ENCODE measurements at regions not wholly inside any gene's neighbourhood (a gene's known extent, or its start where the extent isn't known, plus 50 kb on each side); places are given as distances from the start of the nearest gene placed in this dataset.
"Not testable (repeated sequence)": the region's sequence is repeated elsewhere in the genome, so short reads cannot be mapped to it uniquely, and the experiment has no call there.

GRCh38 chr3:105108823-105109222 is 257.9 kb upstream of the ALCAM start:
- no peak for DNase-seq

- DNase-seq = peak; percentile 25
Observed at GRCh38 chr3:105118905-105119304, 247.8 kb upstream of the ALCAM start.

GRCh38 chr3:105119801-105120340 is 246.8 kb upstream of the ALCAM start:
- DNase-seq = no peak

GRCh38 chr3:105130911-105131310 is 235.8 kb upstream of the ALCAM start:
- no peak for DNase-seq

GRCh38 chr3:105137911-105138310 is 228.8 kb upstream of the ALCAM start:
- DNase-seq = no peak

- DNase-seq = no peak
Observed at GRCh38 chr3:105139881-105140560, 226.7 kb upstream of the ALCAM start.

GRCh38 chr3:105140899-105141367 is 225.8 kb upstream of the ALCAM start:
- DNase-seq = no peak

- no peak for DNase-seq
Observed at GRCh38 chr3:105144837-105145236, 221.9 kb upstream of the ALCAM start.

GRCh38 chr3:105145511-105145910 is 221.2 kb upstream of the ALCAM start:
- DNase-seq = no peak

GRCh38 chr3:105149197-105149596 is 217.5 kb upstream of the ALCAM start:
- not testable (repeated sequence) for DNase-seq

- no peak for DNase-seq
Observed at GRCh38 chr3:105152987-105153386, 213.7 kb upstream of the ALCAM start.

- DNase-seq = no peak
Observed at GRCh38 chr3:105154692-105155091, 212.0 kb upstream of the ALCAM start.

GRCh38 chr3:105157067-105157765 is 209.5 kb upstream of the ALCAM start:
- no peak for DNase-seq

- no peak for DNase-seq
Observed at GRCh38 chr3:105157766-105158085, 209.0 kb upstream of the ALCAM start.

GRCh38 chr3:105158286-105158685 is 208.4 kb upstream of the ALCAM start:
- no peak for DNase-seq

GRCh38 chr3:105162448-105162847 is 204.3 kb upstream of the ALCAM start:
- DNase-seq = no peak

- no peak for DNase-seq
Observed at GRCh38 chr3:105166893-105167292, 199.8 kb upstream of the ALCAM start.

- no peak for DNase-seq
Observed at GRCh38 chr3:105170423-105170822, 196.3 kb upstream of the ALCAM start.

- no peak for DNase-seq
Observed at GRCh38 chr3:105174017-105174615, 192.6 kb upstream of the ALCAM start.

GRCh38 chr3:105177576-105177975 is 189.1 kb upstream of the ALCAM start:
- DNase-seq = peak; percentile 40

GRCh38 chr3:105187344-105187743 is 179.4 kb upstream of the ALCAM start:
- no peak for DNase-seq

GRCh38 chr3:105195260-105195659 is 171.4 kb upstream of the ALCAM start:
- DNase-seq = no peak

- DNase-seq = no peak
Observed at GRCh38 chr3:105197863-105198262, 168.8 kb upstream of the ALCAM start.
